ENCODE measurements at regions not wholly inside any gene's neighbourhood (a gene's known extent, or its start where the extent isn't known, plus 50 kb on each side); places are given as distances from the start of the nearest gene placed in this dataset.

GRCh38 chr2:104430359-104430740 is 423.6 kb upstream of the POU3F3 start:
- DNase-seq (ENCODE audit: low read depth) = no peak
- Histone ChIP-seq H3K36me3 (ENCODE audit: control insufficient read depth, insufficient read depth, low read length, severe bottlenecking) (no peaks in the 10 kb centered on the region), H3K9ac (ENCODE audit: low read length) (no peak overlapping the region), H3K4me1 (ENCODE audit: control insufficient read depth, insufficient read depth, low read length) (no peaks in the 10 kb centered on the region), H3K9me3 (ENCODE audit: control insufficient read depth, low read length) (no peaks in the 10 kb centered on the region), H3K4me3 (ENCODE audit: low read length) (no peak overlapping the region), H3K27me3 (replicated peaks; ENCODE audit: control insufficient read depth, insufficient read depth, low read length) (peaks cover 4% of the 10 kb centered on the region)

GRCh38 chr2:104430852-104431251 is 423.1 kb upstream of the POU3F3 start:
- Histone ChIP-seq H3K36me3 (ENCODE audit: control insufficient read depth, insufficient read depth, low read length, severe bottlenecking) (no peaks in the 10 kb centered on the region), H3K9ac (ENCODE audit: low read length) (no peak overlapping the region), H3K4me1 (ENCODE audit: control insufficient read depth, insufficient read depth, low read length) (no peaks in the 10 kb centered on the region), H3K27me3 (replicated peaks; ENCODE audit: control insufficient read depth, insufficient read depth, low read length) (peaks cover 4% of the 10 kb centered on the region), H3K9me3 (ENCODE audit: control insufficient read depth, low read length) (no peaks in the 10 kb centered on the region), H3K4me3 (ENCODE audit: low read length) (no peak overlapping the region)
- DNase-seq (ENCODE audit: low read depth) = no peak

- no peak overlapping the region for H3K4me3 ChIP-seq (ENCODE audit: low read length)
- no peaks in the 10 kb centered on the region for H3K4me1 ChIP-seq (ENCODE audit: control insufficient read depth, insufficient read depth, low read length)
- peaks cover 4% of the 10 kb centered on the region for H3K27me3 ChIP-seq (replicated peaks; ENCODE audit: control insufficient read depth, insufficient read depth, low read length)
- DNase-seq (ENCODE audit: low read depth) = no peak
- no peak overlapping the region for H3K9ac ChIP-seq (ENCODE audit: low read length)
- no peaks in the 10 kb centered on the region for H3K36me3 ChIP-seq (ENCODE audit: control insufficient read depth, insufficient read depth, low read length, severe bottlenecking)
- H3K9me3 ChIP-seq (ENCODE audit: control insufficient read depth, low read length) = no peaks in the 10 kb centered on the region
Observed at GRCh38 chr2:104431701-104432121, 422.2 kb upstream of the POU3F3 start.

- H3K9ac ChIP-seq (ENCODE audit: low read length) = no peak overlapping the region
- no peaks in the 10 kb centered on the region for H3K36me3 ChIP-seq (ENCODE audit: control insufficient read depth, insufficient read depth, low read length, severe bottlenecking)
- no peaks in the 10 kb centered on the region for H3K4me1 ChIP-seq (ENCODE audit: control insufficient read depth, insufficient read depth, low read length)
- no peaks in the 10 kb centered on the region for H3K9me3 ChIP-seq (ENCODE audit: control insufficient read depth, low read length)
- DNase-seq (ENCODE audit: low read depth) = no peak
- H3K4me3 ChIP-seq (ENCODE audit: low read length) = no peak overlapping the region
- H3K27me3 ChIP-seq (replicated peaks; ENCODE audit: control insufficient read depth, insufficient read depth, low read length) = peaks cover 4% of the 10 kb centered on the region
Observed at GRCh38 chr2:104432401-104432800, 421.5 kb upstream of the POU3F3 start.

GRCh38 chr2:104432991-104433390 is 420.9 kb upstream of the POU3F3 start:
- H3K4me3 ChIP-seq (ENCODE audit: low read length) = no peak overlapping the region
- no peak for DNase-seq (ENCODE audit: low read depth)
- no peaks in the 10 kb centered on the region for H3K9me3 ChIP-seq (ENCODE audit: control insufficient read depth, low read length)
- no peaks in the 10 kb centered on the region for H3K4me1 ChIP-seq (ENCODE audit: control insufficient read depth, insufficient read depth, low read length)
- H3K36me3 ChIP-seq (ENCODE audit: control insufficient read depth, insufficient read depth, low read length, severe bottlenecking) = no peaks in the 10 kb centered on the region
- H3K9ac ChIP-seq (ENCODE audit: low read length) = no peak overlapping the region
- H3K27me3 ChIP-seq (replicated peaks; ENCODE audit: control insufficient read depth, insufficient read depth, low read length) = peaks cover 4% of the 10 kb centered on the region

GRCh38 chr2:104433657-104434056 is 420.3 kb upstream of the POU3F3 start:
- Histone ChIP-seq H3K27me3 (replicated peaks; ENCODE audit: control insufficient read depth, insufficient read depth, low read length) (peaks cover 4% of the 10 kb centered on the region), H3K9me3 (ENCODE audit: control insufficient read depth, low read length) (no peaks in the 10 kb centered on the region), H3K9ac (ENCODE audit: low read length) (no peak overlapping the region), H3K4me1 (ENCODE audit: control insufficient read depth, insufficient read depth, low read length) (no peaks in the 10 kb centered on the region), H3K4me3 (ENCODE audit: low read length) (no peak overlapping the region), H3K36me3 (ENCODE audit: control insufficient read depth, insufficient read depth, low read length, severe bottlenecking) (no peaks in the 10 kb centered on the region)
- no peak for DNase-seq (ENCODE audit: low read depth)

GRCh38 chr2:104434318-104434792 is 419.6 kb upstream of the POU3F3 start:
- Histone ChIP-seq H3K9me3 (ENCODE audit: control insufficient read depth, low read length) (no peaks in the 10 kb centered on the region), H3K27me3 (replicated peaks; ENCODE audit: control insufficient read depth, insufficient read depth, low read length) (peaks cover 4% of the 10 kb centered on the region), H3K9ac (ENCODE audit: low read length) (no peak overlapping the region), H3K36me3 (ENCODE audit: control insufficient read depth, insufficient read depth, low read length, severe bottlenecking) (no peaks in the 10 kb centered on the region), H3K4me1 (ENCODE audit: control insufficient read depth, insufficient read depth, low read length) (no peaks in the 10 kb centered on the region), H3K4me3 (ENCODE audit: low read length) (peak overlapping the region; percentile 32)
- no peak for DNase-seq (ENCODE audit: low read depth)

- no peaks in the 10 kb centered on the region for H3K36me3 ChIP-seq (ENCODE audit: control insufficient read depth, insufficient read depth, low read length, severe bottlenecking)
- H3K27me3 ChIP-seq (replicated peaks; ENCODE audit: control insufficient read depth, insufficient read depth, low read length) = peaks cover 4% of the 10 kb centered on the region
- no peak for DNase-seq (ENCODE audit: low read depth)
- H3K4me3 ChIP-seq (ENCODE audit: low read length) = no peak overlapping the region
- H3K9ac ChIP-seq (ENCODE audit: low read length) = no peak overlapping the region
- no peaks in the 10 kb centered on the region for H3K4me1 ChIP-seq (ENCODE audit: control insufficient read depth, insufficient read depth, low read length)
- no peaks in the 10 kb centered on the region for H3K9me3 ChIP-seq (ENCODE audit: control insufficient read depth, low read length)
Observed at GRCh38 chr2:104434966-104435365, 418.9 kb upstream of the POU3F3 start.

GRCh38 chr2:104438481-104438880 is 415.4 kb upstream of the POU3F3 start:
- Histone ChIP-seq H3K36me3 (ENCODE audit: control insufficient read depth, insufficient read depth, low read length, severe bottlenecking) (no peaks in the 10 kb centered on the region), H3K4me1 (ENCODE audit: control insufficient read depth, insufficient read depth, low read length) (no peaks in the 10 kb centered on the region), H3K9ac (ENCODE audit: low read length) (no peak overlapping the region), H3K4me3 (ENCODE audit: low read length) (no peak overlapping the region), H3K27me3 (replicated peaks; ENCODE audit: control insufficient read depth, insufficient read depth, low read length) (peaks cover 4% of the 10 kb centered on the region), H3K9me3 (ENCODE audit: control insufficient read depth, low read length) (no peaks in the 10 kb centered on the region)
- no peak for DNase-seq (ENCODE audit: low read depth)

- Histone ChIP-seq H3K36me3 (ENCODE audit: control insufficient read depth, insufficient read depth, low read length, severe bottlenecking) (no peaks in the 10 kb centered on the region), H3K4me3 (ENCODE audit: low read length) (no peak overlapping the region), H3K4me1 (ENCODE audit: control insufficient read depth, insufficient read depth, low read length) (no peaks in the 10 kb centered on the region), H3K9me3 (ENCODE audit: control insufficient read depth, low read length) (no peaks in the 10 kb centered on the region), H3K9ac (ENCODE audit: low read length) (no peak overlapping the region), H3K27me3 (replicated peaks; ENCODE audit: control insufficient read depth, insufficient read depth, low read length) (no peaks in the 10 kb centered on the region)
- DNase-seq (ENCODE audit: low read depth) = no peak
Observed at GRCh38 chr2:104443145-104443544, 410.8 kb upstream of the POU3F3 start.

GRCh38 chr2:104444392-104444791 is 409.5 kb upstream of the POU3F3 start:
- no peak for DNase-seq (ENCODE audit: low read depth)
- no peaks in the 10 kb centered on the region for H3K9me3 ChIP-seq (ENCODE audit: control insufficient read depth, low read length)
- H3K4me3 ChIP-seq (ENCODE audit: low read length) = no peak overlapping the region
- H3K9ac ChIP-seq (ENCODE audit: low read length) = no peak overlapping the region
- H3K4me1 ChIP-seq (ENCODE audit: control insufficient read depth, insufficient read depth, low read length) = no peaks in the 10 kb centered on the region
- H3K36me3 ChIP-seq (ENCODE audit: control insufficient read depth, insufficient read depth, low read length, severe bottlenecking) = no peaks in the 10 kb centered on the region
- no peaks in the 10 kb centered on the region for H3K27me3 ChIP-seq (replicated peaks; ENCODE audit: control insufficient read depth, insufficient read depth, low read length)

- H3K36me3 ChIP-seq (ENCODE audit: control insufficient read depth, insufficient read depth, low read length, severe bottlenecking) = no peaks in the 10 kb centered on the region
- no peaks in the 10 kb centered on the region for H3K27me3 ChIP-seq (replicated peaks; ENCODE audit: control insufficient read depth, insufficient read depth, low read length)
- H3K4me3 ChIP-seq (ENCODE audit: low read length) = no peak overlapping the region
- DNase-seq (ENCODE audit: low read depth) = no peak
- H3K9me3 ChIP-seq (ENCODE audit: control insufficient read depth, low read length) = no peaks in the 10 kb centered on the region
- no peak overlapping the region for H3K9ac ChIP-seq (ENCODE audit: low read length)
- no peaks in the 10 kb centered on the region for H3K4me1 ChIP-seq (ENCODE audit: control insufficient read depth, insufficient read depth, low read length)
Observed at GRCh38 chr2:104444889-104445288, 409.0 kb upstream of the POU3F3 start.
